Upper lobe of left lung (tissue), 6 donors: ENCODE measurements at regions not wholly inside any gene's neighbourhood (a gene's known extent, or its start where the extent isn't known, plus 50 kb on each side); places are given as distances from the start of the nearest gene placed in this dataset.
A peak's percentile ranks its signal among the peaks of the same experiment; 100 is the strongest.

Experiments
- ATAC-seq, 2 donors: fragments of 200-7000 bp; cut with Tn5 transposase; one replicate each; pipeline ENCODE4 v1.9.1; 2022; ENCODE audit warnings: mild to moderate bottlenecking in 2 of 2, moderate library complexity in 2 of 2; ENCODE audit not compliant: low FRiP score in 2 of 2
- DNase-seq, 2 donors: peaks; one replicate each; pipeline ENCODE4 v3.0.0-alpha.2; 2019 to 2020
- H3K27ac ChIP-seq, 4 donors: fragments of 200-600 bp; sonication (generic); one replicate each; pipeline ENCODE4 v1.5.1; 2016 to 2019
- H3K27me3 ChIP-seq, 4 donors: fragments of 200-600 bp; sonication (generic); one replicate each; pipeline ENCODE4 v1.5.1; 2017 to 2019
- H3K36me3 ChIP-seq, 4 donors: fragments of 200-600 bp; sonication (generic); one replicate each; pipeline ENCODE4 v1.5.1; 2016 to 2019
- H3K4me1 ChIP-seq, 4 donors: fragments of 200-600 bp; sonication (generic); one replicate each; pipeline ENCODE4 v1.5.1; 2018 to 2019
- H3K4me3 ChIP-seq, 4 donors: fragments of 200-600 bp; sonication (generic); one replicate each; pipeline ENCODE4 v1.5.1; 2017 to 2019; ENCODE audit warnings: mild to moderate bottlenecking in 2 of 4, moderate library complexity in 1 of 4
- H3K9me3 ChIP-seq, 4 donors: fragments of 200-600 bp; sonication (generic); one replicate each; pipeline ENCODE4 v1.5.1; 2018 to 2019
- EP300 ChIP-seq, 4 donors: sonication (generic); formaldehyde crosslinking; IDR thresholded peaks; one replicate each; pipeline ENCODE4 v1.5.1; 2017; ENCODE audit warnings: antibody characterized with exemption in 4 of 4, control low read depth in 2 of 4
- POLR2A ChIP-seq, 4 donors: fragments of 450-650 bp; IDR thresholded peaks; one replicate each; pipeline ENCODE4 v1.5.1; 2016 to 2017; ENCODE audit warnings: antibody characterized with exemption in 4 of 4, mild to moderate bottlenecking in 2 of 4
- POLR2AphosphoS5 ChIP-seq, 2 donors: sonication (generic); formaldehyde crosslinking; IDR thresholded peaks; one replicate each; pipeline ENCODE4 v1.5.1; 2017; ENCODE audit warnings: antibody characterized with exemption in 2 of 2
- WGBS, 2 donors: methylation state at CpG; one replicate each; pipeline ENCODE4 v1.1.5; 2017 to 2018; 5-methylcytosine and 5-hydroxymethylcytosine counted together
- TF ChIP-seq, protein P1 (sequence below), 6 experiments: fragments of 450-650 bp in 4 of 6; fragments of 200-600 bp in 2 of 6; sonication (generic) in 2 of 6; IDR thresholded peaks; one replicate each; pipeline ENCODE4 v1.5.1; 2016 to 2019; ENCODE audit warnings: antibody characterized with exemption in 6 of 6
- donor health status: DM: no; HTN: no; CAD: no; lungs with moderate emphysema.
- donor health status: DM: no; HTN: yes; CAD: no; lungs with severe emphysema.

DNA sequence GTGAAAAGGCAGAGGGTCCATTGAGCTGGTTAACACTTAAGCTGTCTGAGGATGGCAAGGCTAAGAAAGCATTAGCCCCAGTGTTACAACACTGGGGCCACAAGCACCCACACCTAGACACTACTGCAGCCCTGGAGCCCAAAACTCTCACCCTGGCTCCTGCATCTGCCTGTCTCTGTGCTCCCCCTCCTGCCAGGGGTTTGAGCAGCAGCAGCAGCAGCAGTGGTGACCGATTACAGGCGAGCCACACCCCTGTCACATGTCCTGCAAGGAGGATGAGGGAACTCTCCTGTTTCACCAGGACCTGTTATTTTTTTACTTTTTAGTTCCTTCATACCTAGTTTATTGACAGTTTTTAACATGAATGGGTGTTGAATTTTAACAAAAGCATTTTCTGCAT is 326.7 kb upstream of the MAP2 start:
- Histone ChIP-seq H3K4me1 (no peaks in the 10 kb centered on the region), H3K27me3 (no peaks in the 10 kb centered on the region), H3K9me3 (no peaks in the 10 kb centered on the region), H3K4me3 (no peak overlapping the region), H3K27ac (no peak overlapping the region), H3K36me3 (no peaks in the 10 kb centered on the region)
- 69 to 71% methylated on average over 2 of the region's 2 CpGs for WGBS, 2 donors
- DNase-seq: no peak
- ATAC-seq: no peak
- TF ChIP-seq, protein P1, sequence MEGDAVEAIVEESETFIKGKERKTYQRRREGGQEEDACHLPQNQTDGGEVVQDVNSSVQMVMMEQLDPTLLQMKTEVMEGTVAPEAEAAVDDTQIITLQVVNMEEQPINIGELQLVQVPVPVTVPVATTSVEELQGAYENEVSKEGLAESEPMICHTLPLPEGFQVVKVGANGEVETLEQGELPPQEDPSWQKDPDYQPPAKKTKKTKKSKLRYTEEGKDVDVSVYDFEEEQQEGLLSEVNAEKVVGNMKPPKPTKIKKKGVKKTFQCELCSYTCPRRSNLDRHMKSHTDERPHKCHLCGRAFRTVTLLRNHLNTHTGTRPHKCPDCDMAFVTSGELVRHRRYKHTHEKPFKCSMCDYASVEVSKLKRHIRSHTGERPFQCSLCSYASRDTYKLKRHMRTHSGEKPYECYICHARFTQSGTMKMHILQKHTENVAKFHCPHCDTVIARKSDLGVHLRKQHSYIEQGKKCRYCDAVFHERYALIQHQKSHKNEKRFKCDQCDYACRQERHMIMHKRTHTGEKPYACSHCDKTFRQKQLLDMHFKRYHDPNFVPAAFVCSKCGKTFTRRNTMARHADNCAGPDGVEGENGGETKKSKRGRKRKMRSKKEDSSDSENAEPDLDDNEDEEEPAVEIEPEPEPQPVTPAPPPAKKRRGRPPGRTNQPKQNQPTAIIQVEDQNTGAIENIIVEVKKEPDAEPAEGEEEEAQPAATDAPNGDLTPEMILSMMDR (IDR thresholded peaks at IDR 0.05): no peak
- TF ChIP-seq EP300 (IDR thresholded peaks at IDR 0.05) (no peak), POLR2A (IDR thresholded peaks at IDR 0.05) (no peak), POLR2AphosphoS5 (IDR thresholded peaks at IDR 0.05) (no peak)

DNA sequence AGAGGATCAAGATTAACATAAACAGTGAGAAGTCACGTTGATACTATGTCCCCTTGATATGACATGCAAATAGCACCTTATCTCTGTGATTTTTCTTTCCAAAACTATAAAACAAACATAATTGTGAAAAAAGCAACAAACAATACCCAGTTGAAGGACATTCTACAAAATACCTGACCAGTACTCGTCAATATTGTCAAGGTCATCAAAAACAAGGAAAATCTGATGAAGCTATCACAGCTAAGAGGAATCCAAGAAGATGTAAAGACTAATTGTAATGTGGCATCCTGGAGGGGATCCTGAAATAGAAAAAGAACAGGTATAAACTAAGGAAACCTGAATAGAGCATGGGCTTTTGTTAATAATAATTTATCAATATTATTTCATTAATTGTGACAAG is 321.5 kb upstream of the MAP2 start:
- TF ChIP-seq EP300 (IDR thresholded peaks at IDR 0.05) (no peak), POLR2AphosphoS5 (IDR thresholded peaks at IDR 0.05) (no peak), POLR2A (IDR thresholded peaks at IDR 0.05) (no peak)
- TF ChIP-seq, protein P1 (IDR thresholded peaks at IDR 0.05): no peak
- no peak overlapping the region for H3K4me3 ChIP-seq
- DNase-seq (no peak), ATAC-seq (no peak)
- H3K36me3 ChIP-seq: no peaks in the 10 kb centered on the region
- no peaks in the 10 kb centered on the region for H3K27me3 ChIP-seq
- WGBS, 2 donors: 68 to 82% methylated on average over 2 of the region's 2 CpGs
- H3K27ac ChIP-seq: no peak overlapping the region
- H3K9me3 ChIP-seq: no peaks in the 10 kb centered on the region
- no peaks in the 10 kb centered on the region for H3K4me1 ChIP-seq

DNA sequence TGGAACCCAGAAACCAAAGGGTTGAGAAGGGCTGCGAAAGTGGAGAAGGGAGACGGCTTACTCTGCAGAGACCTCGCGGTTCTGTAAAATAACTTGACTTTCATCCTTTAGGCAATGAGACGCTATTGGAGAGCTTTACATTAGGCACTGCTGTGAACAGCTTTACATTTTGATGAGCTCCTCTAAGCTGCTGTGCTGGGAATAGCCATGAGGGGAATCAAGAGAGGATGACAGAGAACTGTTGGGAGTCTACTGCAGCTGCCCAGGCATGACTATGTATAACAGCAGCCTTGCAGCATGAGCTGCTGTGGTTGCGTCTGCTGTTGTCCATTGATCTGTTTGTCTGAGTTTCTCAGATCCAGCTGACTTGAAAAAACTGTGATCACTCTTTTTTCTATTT is 310.8 kb upstream of the MAP2 start:
- Histone ChIP-seq H3K27me3 (no peaks in the 10 kb centered on the region), H3K27ac (no peak overlapping the region), H3K4me1 (no peaks in the 10 kb centered on the region), H3K4me3 (no peak overlapping the region), H3K9me3 (no peaks in the 10 kb centered on the region), H3K36me3 (no peaks in the 10 kb centered on the region)
- ATAC-seq (no peak), DNase-seq (no peak)
- WGBS, 2 donors: 88 to 90% methylated on average over 6 of the region's 6 CpGs
- TF ChIP-seq, protein P1 (IDR thresholded peaks at IDR 0.05): no peak

- H3K27me3 ChIP-seq: no peaks in the 10 kb centered on the region
- ATAC-seq (no peak), DNase-seq (no peak)
- TF ChIP-seq, protein P1 (IDR thresholded peaks at IDR 0.05): no peak
- H3K36me3 ChIP-seq: no peaks in the 10 kb centered on the region
- WGBS, 2 donors: 42 to 47% methylated on average over 3 of the region's 3 CpGs
- H3K4me3 ChIP-seq: no peak overlapping the region
- no peaks in the 10 kb centered on the region for H3K9me3 ChIP-seq
- no peak overlapping the region for H3K27ac ChIP-seq
- H3K4me1 ChIP-seq: no peaks in the 10 kb centered on the region
Measured at GRCh38 chr2:209114588-209115240, 309.1 kb upstream of the MAP2 start.

DNA sequence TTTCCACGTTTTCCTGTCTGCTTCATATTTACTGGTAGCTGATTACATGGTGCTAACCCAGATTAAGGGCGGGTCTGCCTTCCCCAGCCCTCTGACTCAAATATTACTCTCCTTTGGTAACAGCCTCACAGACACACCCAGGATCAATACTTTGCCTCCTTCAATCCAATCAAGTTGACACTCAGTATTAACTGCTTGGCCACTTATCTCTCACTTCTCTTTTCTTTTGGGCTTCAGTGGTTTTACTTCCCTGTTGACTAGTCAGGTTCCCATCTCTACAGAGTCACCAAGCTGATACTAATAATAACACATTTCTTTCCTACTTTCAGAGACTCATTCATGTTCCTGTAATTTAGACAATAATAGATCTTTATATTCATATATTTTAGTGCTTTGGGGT is 302.2 kb upstream of the MAP2 start:
- H3K4me1 ChIP-seq: no peaks in the 10 kb centered on the region
- TF ChIP-seq POLR2A (IDR thresholded peaks at IDR 0.05): no peak
- no peak for TF ChIP-seq POLR2AphosphoS5 (IDR thresholded peaks at IDR 0.05)
- no peak for TF ChIP-seq EP300 (IDR thresholded peaks at IDR 0.05)
- TF ChIP-seq, protein P1 (IDR thresholded peaks at IDR 0.05): no peak
- DNase-seq (no peak), ATAC-seq (peak in 1 of 2 donors; percentile 55)
- H3K9me3 ChIP-seq: no peaks in the 10 kb centered on the region
- H3K27ac ChIP-seq: no peak overlapping the region
- no peaks in the 10 kb centered on the region for H3K27me3 ChIP-seq
- H3K36me3 ChIP-seq: no peaks in the 10 kb centered on the region
- no peak overlapping the region for H3K4me3 ChIP-seq
- 67 to 75% methylated on average over 2 of the region's 2 CpGs for WGBS, 2 donors
